ENCODE measurements at regions not wholly inside any gene's neighbourhood (a gene's known extent, or its start where the extent isn't known, plus 50 kb on each side); places are given as distances from the start of the nearest gene placed in this dataset.

DNA sequence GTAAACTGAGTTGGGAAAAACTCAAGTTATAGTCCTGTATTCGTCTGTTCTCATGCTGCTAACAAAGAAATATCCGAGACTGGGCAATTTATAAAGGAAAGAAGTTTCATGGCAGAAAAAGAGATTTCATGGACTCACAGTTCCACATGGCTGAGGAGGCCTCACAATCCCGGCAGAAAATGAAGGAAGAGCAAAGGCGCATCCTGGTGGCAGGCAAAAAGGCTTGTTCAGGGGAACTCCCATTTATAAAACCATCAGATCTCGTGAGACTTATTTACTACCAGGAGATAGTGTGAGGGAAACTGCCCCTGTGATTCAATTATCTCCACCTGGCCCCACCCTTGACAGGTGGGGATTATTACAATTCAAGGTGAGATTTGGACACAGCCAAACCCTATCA, 292.6 kb upstream of the SYT1 start:
- no peak for TF ChIP-seq SIN3A (IDR thresholded peaks at IDR 0.05; ENCODE audit: borderline replicate concordance, low read depth, low read length)
- TF ChIP-seq, protein P1, sequence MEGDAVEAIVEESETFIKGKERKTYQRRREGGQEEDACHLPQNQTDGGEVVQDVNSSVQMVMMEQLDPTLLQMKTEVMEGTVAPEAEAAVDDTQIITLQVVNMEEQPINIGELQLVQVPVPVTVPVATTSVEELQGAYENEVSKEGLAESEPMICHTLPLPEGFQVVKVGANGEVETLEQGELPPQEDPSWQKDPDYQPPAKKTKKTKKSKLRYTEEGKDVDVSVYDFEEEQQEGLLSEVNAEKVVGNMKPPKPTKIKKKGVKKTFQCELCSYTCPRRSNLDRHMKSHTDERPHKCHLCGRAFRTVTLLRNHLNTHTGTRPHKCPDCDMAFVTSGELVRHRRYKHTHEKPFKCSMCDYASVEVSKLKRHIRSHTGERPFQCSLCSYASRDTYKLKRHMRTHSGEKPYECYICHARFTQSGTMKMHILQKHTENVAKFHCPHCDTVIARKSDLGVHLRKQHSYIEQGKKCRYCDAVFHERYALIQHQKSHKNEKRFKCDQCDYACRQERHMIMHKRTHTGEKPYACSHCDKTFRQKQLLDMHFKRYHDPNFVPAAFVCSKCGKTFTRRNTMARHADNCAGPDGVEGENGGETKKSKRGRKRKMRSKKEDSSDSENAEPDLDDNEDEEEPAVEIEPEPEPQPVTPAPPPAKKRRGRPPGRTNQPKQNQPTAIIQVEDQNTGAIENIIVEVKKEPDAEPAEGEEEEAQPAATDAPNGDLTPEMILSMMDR (IDR thresholded peaks at IDR 0.05): 0 out of 2 replicates have a peak, but pooled peaks have one; percentile 14
- TF ChIP-seq, protein P2, sequence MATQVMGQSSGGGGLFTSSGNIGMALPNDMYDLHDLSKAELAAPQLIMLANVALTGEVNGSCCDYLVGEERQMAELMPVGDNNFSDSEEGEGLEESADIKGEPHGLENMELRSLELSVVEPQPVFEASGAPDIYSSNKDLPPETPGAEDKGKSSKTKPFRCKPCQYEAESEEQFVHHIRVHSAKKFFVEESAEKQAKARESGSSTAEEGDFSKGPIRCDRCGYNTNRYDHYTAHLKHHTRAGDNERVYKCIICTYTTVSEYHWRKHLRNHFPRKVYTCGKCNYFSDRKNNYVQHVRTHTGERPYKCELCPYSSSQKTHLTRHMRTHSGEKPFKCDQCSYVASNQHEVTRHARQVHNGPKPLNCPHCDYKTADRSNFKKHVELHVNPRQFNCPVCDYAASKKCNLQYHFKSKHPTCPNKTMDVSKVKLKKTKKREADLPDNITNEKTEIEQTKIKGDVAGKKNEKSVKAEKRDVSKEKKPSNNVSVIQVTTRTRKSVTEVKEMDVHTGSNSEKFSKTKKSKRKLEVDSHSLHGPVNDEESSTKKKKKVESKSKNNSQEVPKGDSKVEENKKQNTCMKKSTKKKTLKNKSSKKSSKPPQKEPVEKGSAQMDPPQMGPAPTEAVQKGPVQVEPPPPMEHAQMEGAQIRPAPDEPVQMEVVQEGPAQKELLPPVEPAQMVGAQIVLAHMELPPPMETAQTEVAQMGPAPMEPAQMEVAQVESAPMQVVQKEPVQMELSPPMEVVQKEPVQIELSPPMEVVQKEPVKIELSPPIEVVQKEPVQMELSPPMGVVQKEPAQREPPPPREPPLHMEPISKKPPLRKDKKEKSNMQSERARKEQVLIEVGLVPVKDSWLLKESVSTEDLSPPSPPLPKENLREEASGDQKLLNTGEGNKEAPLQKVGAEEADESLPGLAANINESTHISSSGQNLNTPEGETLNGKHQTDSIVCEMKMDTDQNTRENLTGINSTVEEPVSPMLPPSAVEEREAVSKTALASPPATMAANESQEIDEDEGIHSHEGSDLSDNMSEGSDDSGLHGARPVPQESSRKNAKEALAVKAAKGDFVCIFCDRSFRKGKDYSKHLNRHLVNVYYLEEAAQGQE (IDR thresholded peaks at IDR 0.05; ENCODE audit: low read depth, low read length): no peak
- no peak for TF ChIP-seq POLR2AphosphoS5 (IDR thresholded peaks at IDR 0.05; ENCODE audit: low read depth, low read length)
- no peak for TF ChIP-seq SMC3 (IDR thresholded peaks at IDR 0.05; ENCODE audit: low read depth, low read length)
- no peak for TF ChIP-seq NRF1 (IDR thresholded peaks at IDR 0.05; ENCODE audit: low read depth, low read length)
- TF ChIP-seq CHD2 (IDR thresholded peaks at IDR 0.05; ENCODE audit: low read length, partially characterized antibody): no peak
- TF ChIP-seq RFX5 (IDR thresholded peaks at IDR 0.05; ENCODE audit: low read length): no peak
- TF ChIP-seq MAX (IDR thresholded peaks at IDR 0.05; ENCODE audit: low read depth): no peak
- TF ChIP-seq TAF1 (IDR thresholded peaks at IDR 0.05; ENCODE audit: borderline replicate concordance, low read depth, low read length): no peak
- no peak for TF ChIP-seq EP300 (IDR thresholded peaks at IDR 0.05; ENCODE audit: borderline replicate concordance in 1 of 2, low read depth in 1 of 2, low read length in 1 of 2)
- TF ChIP-seq, protein P3, sequence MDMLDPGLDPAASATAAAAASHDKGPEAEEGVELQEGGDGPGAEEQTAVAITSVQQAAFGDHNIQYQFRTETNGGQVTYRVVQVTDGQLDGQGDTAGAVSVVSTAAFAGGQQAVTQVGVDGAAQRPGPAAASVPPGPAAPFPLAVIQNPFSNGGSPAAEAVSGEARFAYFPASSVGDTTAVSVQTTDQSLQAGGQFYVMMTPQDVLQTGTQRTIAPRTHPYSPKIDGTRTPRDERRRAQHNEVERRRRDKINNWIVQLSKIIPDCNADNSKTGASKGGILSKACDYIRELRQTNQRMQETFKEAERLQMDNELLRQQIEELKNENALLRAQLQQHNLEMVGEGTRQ (IDR thresholded peaks at IDR 0.05; ENCODE audit: borderline replicate concordance, low read depth, low read length): no peak
